Heart left ventricle (tissue), 16 donors: ENCODE measurements at regions not wholly inside any gene's neighbourhood (a gene's known extent, or its start where the extent isn't known, plus 50 kb on each side); places are given as distances from the start of the nearest gene placed in this dataset.

Experiments
- ATAC-seq, 4 donors: fragments of 200-7000 bp; cut with Tn5 transposase; one replicate each; pipeline ENCODE4 v1.9.1; 2020 to 2022; ENCODE audit warnings: moderate library complexity in 4 of 4, mild to moderate bottlenecking in 3 of 4, moderate number of reproducible peaks in 1 of 4
- DNase-seq, 5 donors: peaks; one replicate each; pipeline ENCODE4 v3.0.0-alpha.2; 2020
- H3K27ac ChIP-seq, 12 donors: fragments of 200-600 bp; sonication (generic) in 4 of 12; one replicate each; pipeline versions ENCODE4 v1.5.0 to v1.8.0; 2016 to 2022; ENCODE audit warnings: mild to moderate bottlenecking in 2 of 12
- H3K27me3 ChIP-seq, 9 donors: fragments of 200-600 bp; sonication (generic) in 2 of 9; one replicate each; pipeline versions ENCODE4 v1.5.1 to v1.8.0; 2016 to 2022; ENCODE audit warnings: mild to moderate bottlenecking in 3 of 9
- H3K36me3 ChIP-seq, 9 donors: fragments of 200-600 bp; sonication (generic) in 2 of 9; one replicate each; pipeline versions ENCODE4 v1.5.0 to v1.8.0; 2018 to 2022; ENCODE audit warnings: mild to moderate bottlenecking in 2 of 9
- H3K4me1 ChIP-seq, 12 donors: fragments of 200-600 bp; sonication (generic) in 4 of 12; one replicate each; pipeline versions ENCODE4 v1.5.0 to v1.8.0; 2016 to 2022; ENCODE audit warnings: mild to moderate bottlenecking in 3 of 12
- H3K4me3 ChIP-seq, 12 donors: fragments of 200-600 bp; sonication (generic) in 4 of 12; one replicate each; pipeline versions ENCODE4 v1.5.0 to v1.8.0; 2017 to 2022; ENCODE audit warnings: mild to moderate bottlenecking in 9 of 12, moderate library complexity in 4 of 12
- H3K9me3 ChIP-seq, 12 donors: fragments of 200-600 bp; sonication (generic) in 4 of 12; one replicate each; pipeline versions ENCODE4 v1.5.0 to v1.8.0; 2016 to 2022; ENCODE audit warnings: mild to moderate bottlenecking in 1 of 12
- POLR2A ChIP-seq, 2 donors: fragments of 450-650 bp; IDR thresholded peaks; one replicate each; pipeline ENCODE4 v1.6.1; 2017; ENCODE audit warnings: antibody characterized with exemption in 2 of 2, mild to moderate bottlenecking in 2 of 2, moderate library complexity in 2 of 2
- WGBS, 4 donors: extraction: QIAGEN DNeasy Blood & Tissue Kit in 2 of 4; methylation state at CpG; one replicate each; pipeline versions ENCODE4 v1.1.5 to v1.1.7; 2013 to 2018; 5-methylcytosine and 5-hydroxymethylcytosine counted together
- intact Hi-C, 10 donors: fragments of 100-400 bp; cut with DNase I; formaldehyde crosslinking; loops; one replicate each; pipeline versions ENCODE4 v1.11.1 to v1.14.2; 2022
- TF ChIP-seq, protein P1 (sequence below), 12 donors: fragments of 200-600 bp; sonication (generic) in 4 of 12; IDR thresholded peaks; one replicate each; pipeline versions ENCODE4 v1.5.0 to v1.8.0; 2018 to 2022; ENCODE audit warnings: antibody characterized with exemption in 12 of 12, mild to moderate bottlenecking in 5 of 12
- donor health status: ischemic (EF 13 %, LVEDD 7.1; RV severe dilation, severe dysfunction).
- donor health status: healthy with polysubstance abuse.
- donor health status: DM: no; HTN: yes; CAD: no.
- donor health status: DM: no; HTN: no; CAD: no.
- donor health status: ischemic (EF 25% LVEDD 6.9; RV normal size, moderate dysfunction).
- donor health status: ischemic (EF 25% LVEDD 5.7; RV mildly dilated, moderate dysfunction).
- donor health status: healthy.
- donor health status: DM: yes; HTN: yes; CAD: no.
- donor health status: ischemic (EF 35%, LVEDD 5.7; RV mildly dilated, moderate dysfunction).
- donor health status: nonischemic (EF 11% LVEDD 7.7; RV severe dilation, severe dysfunction).
- donor health status: DM: yes; HTN: yes; CAD: no.
- donor health status: PGD.
- donor health status: ischemic (EF 29% LVEDD 5.4; RV normal size, mild dysfunction).
- donor health status: nonischemic (EF 23%, LVEDD 6.1; RV moderate dilation, normal function).

DNA sequence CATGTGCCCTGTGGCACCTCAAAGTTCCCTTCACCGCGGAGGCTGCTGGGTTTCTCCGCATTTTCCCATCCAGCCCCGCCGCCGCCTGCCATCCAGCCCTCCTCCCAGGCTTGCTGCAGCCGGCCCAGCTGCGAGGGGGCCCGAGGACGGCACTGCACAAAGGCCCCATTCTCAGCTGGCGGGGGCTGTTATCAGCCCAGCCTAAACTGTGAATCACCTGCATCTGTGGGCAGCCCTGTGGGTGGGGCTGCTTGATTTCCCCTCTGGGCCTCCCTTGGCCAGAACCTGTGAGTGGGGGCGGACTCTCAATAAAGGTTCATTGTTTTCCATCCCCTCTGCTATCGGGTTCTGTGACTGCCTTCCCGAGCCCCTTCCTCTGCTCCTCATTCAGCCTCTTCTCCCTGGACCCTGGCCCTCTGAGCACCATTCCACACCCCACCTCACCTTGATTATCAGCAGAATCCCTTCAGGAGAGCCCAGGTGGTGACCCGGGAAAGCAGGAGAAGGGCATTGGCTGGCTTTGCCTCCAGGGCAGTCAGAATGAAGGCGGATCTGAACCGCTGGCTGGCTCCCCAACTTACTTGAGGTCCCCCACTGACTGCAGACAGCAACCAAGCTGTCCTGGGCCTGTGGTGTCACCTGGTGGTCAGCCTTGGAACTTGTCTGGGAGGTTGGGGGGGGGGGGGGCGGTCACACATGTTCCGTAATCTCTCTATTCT is 204.5 kb downstream of the ZFP36L2 start:
- Histone ChIP-seq H3K4me1 (peaks cover 0 to 47% (median 29%) of the 10 kb centered on the region in 12 donors), H3K9me3 (peaks cover 0 to 16% (median 2%) of the 10 kb centered on the region in 12 donors), H3K36me3 (no peaks in the 10 kb centered on the region), H3K27me3 (no peaks in the 10 kb centered on the region), H3K27ac (no peak overlapping the region), H3K4me3 (no peak overlapping the region)
- ATAC-seq = no peak
- TF ChIP-seq POLR2A (IDR thresholded peaks at IDR 0.05) = no peak
- TF ChIP-seq, protein P1, sequence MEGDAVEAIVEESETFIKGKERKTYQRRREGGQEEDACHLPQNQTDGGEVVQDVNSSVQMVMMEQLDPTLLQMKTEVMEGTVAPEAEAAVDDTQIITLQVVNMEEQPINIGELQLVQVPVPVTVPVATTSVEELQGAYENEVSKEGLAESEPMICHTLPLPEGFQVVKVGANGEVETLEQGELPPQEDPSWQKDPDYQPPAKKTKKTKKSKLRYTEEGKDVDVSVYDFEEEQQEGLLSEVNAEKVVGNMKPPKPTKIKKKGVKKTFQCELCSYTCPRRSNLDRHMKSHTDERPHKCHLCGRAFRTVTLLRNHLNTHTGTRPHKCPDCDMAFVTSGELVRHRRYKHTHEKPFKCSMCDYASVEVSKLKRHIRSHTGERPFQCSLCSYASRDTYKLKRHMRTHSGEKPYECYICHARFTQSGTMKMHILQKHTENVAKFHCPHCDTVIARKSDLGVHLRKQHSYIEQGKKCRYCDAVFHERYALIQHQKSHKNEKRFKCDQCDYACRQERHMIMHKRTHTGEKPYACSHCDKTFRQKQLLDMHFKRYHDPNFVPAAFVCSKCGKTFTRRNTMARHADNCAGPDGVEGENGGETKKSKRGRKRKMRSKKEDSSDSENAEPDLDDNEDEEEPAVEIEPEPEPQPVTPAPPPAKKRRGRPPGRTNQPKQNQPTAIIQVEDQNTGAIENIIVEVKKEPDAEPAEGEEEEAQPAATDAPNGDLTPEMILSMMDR (IDR thresholded peaks at IDR 0.05) = peak in 2 of 12 donors; percentile 15 to 22
- intact Hi-C loops = loop anchor here in 9 of 10 donors (2.0 to 10.0 kb wide), 8 partner anchors 45 to 465 kb away; partner anchors contain the start of gene ZFP36L2 (in 5 of the 9)
- 84 to 88% (median 85%) methylated on average over 19 of the region's 19 CpGs for WGBS, 4 donors
- DNase-seq = no peak

DNA sequence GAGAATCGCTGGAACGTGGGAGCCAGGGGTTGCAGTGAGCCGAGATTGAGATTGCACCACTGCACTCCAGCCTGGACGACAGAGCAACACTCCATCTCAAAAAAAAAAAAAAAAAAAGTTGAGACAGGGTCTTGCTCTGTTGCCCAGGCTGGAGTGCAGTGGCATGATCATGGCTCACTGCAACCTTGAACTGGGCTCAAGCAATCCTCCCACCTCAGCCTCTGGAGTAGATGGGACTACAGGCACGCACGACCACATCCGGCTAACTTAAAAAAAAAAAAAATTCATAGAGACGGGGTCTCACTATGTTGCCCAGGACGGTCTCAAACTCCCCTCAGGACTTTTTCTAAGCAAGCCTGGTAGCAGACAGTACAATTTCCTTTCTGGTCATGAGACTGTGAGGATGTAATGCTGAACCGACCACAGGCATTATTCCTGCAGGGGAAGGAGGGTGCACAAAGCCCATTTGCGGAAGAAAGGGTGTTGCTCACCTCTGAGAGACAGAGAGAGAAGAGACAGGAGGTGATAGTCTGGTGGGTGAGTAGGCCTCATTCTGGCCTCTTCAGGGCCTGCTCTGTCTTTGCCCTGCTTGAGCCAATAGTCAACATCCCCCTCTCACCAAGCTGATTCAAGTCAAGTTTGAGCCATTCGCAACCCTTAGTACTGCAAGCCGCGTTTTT is 205.3 kb downstream of the ZFP36L2 start:
- Histone ChIP-seq H3K4me1 (peaks cover 0 to 39% (median 22%) of the 10 kb centered on the region in 12 donors), H3K9me3 (peaks cover 0 to 16% (median 2%) of the 10 kb centered on the region in 12 donors), H3K36me3 (no peaks in the 10 kb centered on the region), H3K27me3 (no peaks in the 10 kb centered on the region), H3K4me3 (no peak overlapping the region), H3K27ac (no peak overlapping the region)
- TF ChIP-seq, protein P1 (IDR thresholded peaks at IDR 0.05) = no peak
- DNase-seq = no peak
- no peak for ATAC-seq
- WGBS, 4 donors = 88 to 94% (median 92%) methylated on average over 14 of the region's 14 CpGs
- intact Hi-C loops = loop anchor here in 9 of 10 donors (5.0 to 10.0 kb wide), 6 partner anchors 44 to 466 kb away; partner anchors contain the start of gene ZFP36L2 (in 4 of the 9)

DNA sequence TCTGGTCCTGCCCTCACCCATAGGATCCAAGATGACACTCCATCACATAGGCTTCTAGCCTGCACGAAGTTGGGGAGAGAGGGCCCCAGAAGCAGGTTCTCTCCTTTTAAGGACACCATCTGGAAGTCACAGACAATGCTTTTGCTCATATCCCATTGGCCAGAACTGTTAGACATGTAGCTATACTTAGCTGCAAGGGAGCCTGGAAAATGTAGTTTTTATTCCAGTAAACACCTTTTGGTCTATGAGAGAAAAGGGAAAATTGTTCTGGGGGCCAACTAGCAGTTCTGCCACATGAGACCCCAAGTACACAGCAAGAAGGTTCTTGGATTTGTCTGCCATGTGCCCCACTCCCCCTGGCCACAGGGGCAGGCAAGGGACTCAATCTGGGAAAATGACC is 206.1 kb downstream of the ZFP36L2 start:
- H3K4me1 ChIP-seq = peaks cover 0 to 36% (median 22%) of the 10 kb centered on the region in 12 donors

More for the DNA sequence above, 206.1 kb downstream of the ZFP36L2 start:
- intact Hi-C loops = loop anchor here in 9 of 10 donors (5.0 to 10.0 kb wide), 6 partner anchors 43 to 467 kb away; partner anchors contain the start of gene ZFP36L2 (in 4 of the 9)
- Histone ChIP-seq H3K9me3 (peaks cover 0 to 16% (median 2%) of the 10 kb centered on the region in 12 donors), H3K4me3 (no peak overlapping the region), H3K27ac (peak overlapping the region in 2 of 12 donors; percentile 74 to 87), H3K27me3 (no peaks in the 10 kb centered on the region), H3K36me3 (no peaks in the 10 kb centered on the region)
- 91 to 100% (median 99%) methylated on average over 1 of the region's 1 CpG for WGBS, 4 donors
- DNase-seq (no peak), ATAC-seq (no peak)
- TF ChIP-seq, protein P1 (IDR thresholded peaks at IDR 0.05) = no peak
- TF ChIP-seq POLR2A (IDR thresholded peaks at IDR 0.05) = no peak
